Stimulated activated CD4-positive, alpha-beta T cell treated with anti-CD3 and anti-CD28 coated beads, Interleukin-1b, Interleukin-23, amount 100 ng/mL, for 24 hours (primary cell): ENCODE measurements at regions not wholly inside any gene's neighbourhood (a gene's known extent, or its start where the extent isn't known, plus 50 kb on each side); places are given as distances from the start of the nearest gene placed in this dataset.
A peak's percentile ranks its signal among the peaks of the same experiment; 100 is the strongest.

Experiments
- DNase-seq, 4 experiments: peaks; one replicate each; pipeline ENCODE4 v3.0.0-alpha.2; 2020; ENCODE audit warnings: low read depth in 4 of 4, low spot score in 1 of 4

- DNase-seq: no peak
Measured at GRCh38 chr17:77306790-77307478, 166.2 kb downstream of the SEC14L1 start.

- no peak for DNase-seq
Measured at GRCh38 chr17:77307479-77308198, 166.9 kb downstream of the SEC14L1 start.

- no peak for DNase-seq
Measured at GRCh38 chr17:77308861-77309726, 168.3 kb downstream of the SEC14L1 start.

DNA sequence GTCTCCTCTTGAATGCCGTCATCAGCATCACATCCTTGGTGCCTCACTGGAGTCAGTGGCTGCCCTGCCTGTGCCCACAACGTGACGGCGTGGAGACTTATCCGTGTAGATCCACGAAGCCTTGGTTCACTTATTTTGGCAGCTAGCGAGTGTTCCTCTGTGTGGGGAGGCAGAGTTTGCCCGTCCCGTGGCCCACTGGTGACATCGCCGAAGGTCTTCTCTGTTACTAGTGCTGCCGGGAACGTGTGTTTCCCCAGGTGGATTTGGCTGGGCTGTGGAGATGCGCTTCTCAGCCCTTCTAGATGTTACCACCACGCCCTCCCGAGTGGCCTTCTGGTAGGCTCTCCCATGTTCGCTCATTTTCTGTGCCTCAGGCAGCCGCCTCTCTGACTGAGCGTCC is 169.6 kb downstream of the SEC14L1 start:
- no peak for DNase-seq

DNA sequence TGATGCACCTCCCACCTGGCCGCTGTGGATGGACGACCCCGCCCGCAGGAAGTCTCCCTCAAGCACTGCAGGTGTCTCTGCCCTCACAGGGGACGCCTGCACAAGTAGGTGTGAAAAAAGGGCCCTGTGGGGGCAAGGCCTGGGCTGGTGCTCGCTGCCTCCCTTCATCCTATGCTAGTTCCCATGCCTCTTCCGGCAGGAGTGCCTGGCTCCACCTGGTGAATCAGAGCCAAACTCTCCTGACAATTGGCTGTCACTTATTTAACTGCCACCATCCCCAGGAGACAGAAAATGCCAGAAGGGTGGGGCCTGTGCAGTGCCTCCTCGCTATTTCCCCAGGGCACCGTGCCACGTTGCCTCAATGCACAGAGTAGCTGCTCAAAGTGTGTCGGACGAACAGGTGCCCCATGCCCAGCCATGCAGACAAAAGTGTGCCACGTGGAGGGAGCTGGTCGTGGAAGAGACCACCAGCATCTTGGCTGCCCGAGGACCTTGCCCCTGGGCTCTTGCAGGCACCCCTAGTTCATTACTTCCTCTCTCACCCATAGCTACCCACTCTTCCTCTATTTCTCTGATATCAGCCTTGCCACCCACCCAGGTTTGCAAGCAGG is 170.7 kb downstream of the SEC14L1 start:
- DNase-seq: no peak

GRCh38 chr17:77312061-77312701 is 171.4 kb downstream of the SEC14L1 start:
- DNase-seq: no peak

- no peak for DNase-seq
Measured at GRCh38 chr17:77312786-77313599, 172.2 kb downstream of the SEC14L1 start.

- no peak for DNase-seq
Measured at GRCh38 chr17:77313831-77314230, 173.1 kb downstream of the SEC14L1 start.

- DNase-seq: no peak
Measured at GRCh38 chr17:77314601-77315000, 173.8 kb downstream of the SEC14L1 start.

DNA sequence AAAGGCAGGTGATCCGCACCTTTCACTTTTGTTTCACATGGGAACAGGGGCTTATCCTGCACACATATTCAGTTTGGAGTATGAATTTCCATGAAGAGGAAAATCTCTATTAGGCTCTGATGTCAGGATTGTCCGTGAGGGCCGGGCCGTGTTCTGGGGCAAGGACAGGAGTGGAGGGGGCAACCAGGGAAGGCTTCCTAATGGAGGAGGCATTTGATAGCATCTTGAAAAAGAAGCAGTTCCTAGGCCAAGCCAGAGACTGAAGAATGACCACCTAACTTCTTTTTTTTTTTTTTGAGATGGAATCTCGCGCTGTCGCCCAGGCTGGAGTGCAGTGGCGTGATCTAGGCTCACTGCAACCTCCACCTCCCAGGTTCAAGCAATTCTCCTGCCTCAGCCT is 174.2 kb downstream of the SEC14L1 start:
- no peak for DNase-seq

GRCh38 chr17:77315551-77316190 is 174.9 kb downstream of the SEC14L1 start:
- no peak for DNase-seq

DNA sequence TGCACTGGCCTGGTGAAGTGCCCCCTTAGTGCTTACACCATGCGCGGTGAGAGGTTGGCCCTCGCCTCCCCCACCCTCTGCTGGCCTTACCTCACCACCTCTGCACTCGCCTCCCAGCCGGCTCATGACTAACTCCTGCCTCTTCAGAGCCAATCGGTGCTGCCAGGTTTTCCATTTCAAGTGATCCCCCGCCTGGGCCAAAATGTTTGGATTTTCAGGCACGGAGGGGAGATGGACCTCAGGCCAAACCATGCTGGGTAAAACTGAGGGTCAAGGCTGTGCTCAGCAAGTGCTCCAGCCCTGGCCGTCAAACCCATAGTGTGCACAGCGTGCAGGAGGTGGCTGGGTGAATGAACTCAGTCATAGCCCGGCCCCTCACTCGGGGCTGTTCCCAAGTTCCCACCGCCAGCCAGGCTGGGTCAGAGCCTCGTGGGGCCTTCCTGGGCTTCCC is 175.4 kb downstream of the SEC14L1 start:
- no peak for DNase-seq

DNA sequence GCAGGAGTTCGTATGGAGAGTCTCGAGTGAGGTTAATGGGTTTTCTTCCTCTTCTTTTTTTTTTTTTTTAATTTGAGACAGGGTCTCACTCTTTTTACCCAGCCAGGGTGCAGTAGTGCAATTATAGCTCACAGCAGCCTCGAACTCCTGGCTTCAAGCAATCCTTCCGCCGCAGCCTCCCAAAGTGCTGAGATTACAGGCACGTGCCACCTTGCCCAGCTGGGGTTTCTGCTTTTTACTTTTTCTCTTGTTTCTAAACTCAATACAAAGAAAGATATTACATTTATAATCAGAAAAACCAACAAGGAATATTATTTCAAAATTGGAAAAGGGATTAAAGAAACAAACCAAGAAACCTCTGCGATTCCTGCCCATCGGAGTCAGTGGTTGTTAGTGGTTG is 175.9 kb downstream of the SEC14L1 start:
- DNase-seq: no peak

DNA sequence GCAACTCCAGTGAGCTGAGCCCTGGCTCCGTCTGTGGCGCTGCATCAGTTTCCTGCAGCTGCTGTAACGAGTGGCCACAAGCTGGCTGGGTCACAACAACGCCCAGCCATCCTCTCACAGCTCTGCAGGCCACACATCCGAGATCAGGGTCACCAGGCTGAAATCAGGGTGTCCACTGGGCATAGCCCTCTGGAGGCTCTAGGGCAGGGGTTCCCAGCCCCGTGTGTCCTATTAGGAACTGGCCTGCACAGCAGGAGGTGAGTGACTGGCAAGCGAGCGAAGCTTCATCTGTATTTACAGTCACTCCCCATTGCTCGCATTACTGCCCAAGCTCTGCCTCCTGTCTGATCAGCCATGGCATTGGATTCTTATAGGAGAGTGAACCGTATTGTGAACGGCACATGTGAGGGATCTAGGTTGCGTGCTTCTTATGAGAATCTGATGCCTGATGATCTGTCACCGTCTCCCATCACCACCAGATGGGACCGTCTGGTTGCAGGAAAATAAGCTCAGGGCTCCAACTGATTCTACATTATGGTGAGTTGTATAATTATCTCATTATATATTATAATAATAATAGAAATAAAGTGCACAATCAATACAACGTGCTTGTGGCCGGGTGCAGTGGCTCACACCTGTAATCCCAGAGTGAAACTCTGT is 176.5 kb downstream of the SEC14L1 start:
- no peak for DNase-seq

- DNase-seq: no peak
Measured at GRCh38 chr17:77318021-77318420, 177.3 kb downstream of the SEC14L1 start.

- DNase-seq: no peak
Measured at GRCh38 chr17:77318491-77319210, 177.9 kb downstream of the SEC14L1 start.

GRCh38 chr17:77319211-77320043 is 178.7 kb downstream of the SEC14L1 start:
- DNase-seq: peak in 2 of 4 experiments; percentile 55 to 70
